ENCODE measurements at regions not wholly inside any gene's neighbourhood (a gene's known extent, or its start where the extent isn't known, plus 50 kb on each side); places are given as distances from the start of the nearest gene placed in this dataset.

DNA sequence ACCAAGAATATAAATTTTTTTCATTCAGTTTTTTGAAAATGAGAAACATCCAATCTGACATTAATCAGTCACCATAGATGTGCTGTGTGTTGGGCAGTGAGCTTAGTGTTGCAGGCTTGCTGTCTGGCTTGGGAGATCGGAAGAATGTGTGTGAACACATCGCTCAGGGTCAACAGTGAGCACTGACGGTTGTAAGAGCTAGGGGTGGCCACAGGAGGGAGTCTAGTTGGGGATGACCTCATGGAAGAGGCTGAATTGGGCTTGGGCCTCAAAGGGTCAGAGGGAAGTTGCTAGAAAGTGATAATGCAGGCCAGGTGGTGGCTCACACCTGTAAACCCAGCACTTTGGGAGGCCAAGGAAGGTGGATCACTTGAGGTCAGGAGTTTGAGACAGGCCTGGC, 375.4 kb downstream of the DDX10 start:
- Histone ChIP-seq H3K9ac (no peak overlapping the region), H2AFZ (no peak overlapping the region), H3K4me1 (no peaks in the 10 kb centered on the region), H3K36me3 (ENCODE audit: control insufficient read depth, insufficient read depth, low read length) (no peaks in the 10 kb centered on the region), H3K9me3 (ENCODE audit: control insufficient read depth, low read length) (no peaks in the 10 kb centered on the region), H3K27me3 (ENCODE audit: control insufficient read depth, insufficient read depth, low read length) (no peaks in the 10 kb centered on the region), H3K27ac (no peak overlapping the region), H3K4me3 (ENCODE audit: low read depth, low read length) (no peak overlapping the region), H3K4me2 (ENCODE audit: low read length) (no peak overlapping the region), H3K79me2 (no peaks in the 10 kb centered on the region)
- TF ChIP-seq, protein P1, sequence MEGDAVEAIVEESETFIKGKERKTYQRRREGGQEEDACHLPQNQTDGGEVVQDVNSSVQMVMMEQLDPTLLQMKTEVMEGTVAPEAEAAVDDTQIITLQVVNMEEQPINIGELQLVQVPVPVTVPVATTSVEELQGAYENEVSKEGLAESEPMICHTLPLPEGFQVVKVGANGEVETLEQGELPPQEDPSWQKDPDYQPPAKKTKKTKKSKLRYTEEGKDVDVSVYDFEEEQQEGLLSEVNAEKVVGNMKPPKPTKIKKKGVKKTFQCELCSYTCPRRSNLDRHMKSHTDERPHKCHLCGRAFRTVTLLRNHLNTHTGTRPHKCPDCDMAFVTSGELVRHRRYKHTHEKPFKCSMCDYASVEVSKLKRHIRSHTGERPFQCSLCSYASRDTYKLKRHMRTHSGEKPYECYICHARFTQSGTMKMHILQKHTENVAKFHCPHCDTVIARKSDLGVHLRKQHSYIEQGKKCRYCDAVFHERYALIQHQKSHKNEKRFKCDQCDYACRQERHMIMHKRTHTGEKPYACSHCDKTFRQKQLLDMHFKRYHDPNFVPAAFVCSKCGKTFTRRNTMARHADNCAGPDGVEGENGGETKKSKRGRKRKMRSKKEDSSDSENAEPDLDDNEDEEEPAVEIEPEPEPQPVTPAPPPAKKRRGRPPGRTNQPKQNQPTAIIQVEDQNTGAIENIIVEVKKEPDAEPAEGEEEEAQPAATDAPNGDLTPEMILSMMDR (IDR thresholded peaks at IDR 0.05): no peak

DNA sequence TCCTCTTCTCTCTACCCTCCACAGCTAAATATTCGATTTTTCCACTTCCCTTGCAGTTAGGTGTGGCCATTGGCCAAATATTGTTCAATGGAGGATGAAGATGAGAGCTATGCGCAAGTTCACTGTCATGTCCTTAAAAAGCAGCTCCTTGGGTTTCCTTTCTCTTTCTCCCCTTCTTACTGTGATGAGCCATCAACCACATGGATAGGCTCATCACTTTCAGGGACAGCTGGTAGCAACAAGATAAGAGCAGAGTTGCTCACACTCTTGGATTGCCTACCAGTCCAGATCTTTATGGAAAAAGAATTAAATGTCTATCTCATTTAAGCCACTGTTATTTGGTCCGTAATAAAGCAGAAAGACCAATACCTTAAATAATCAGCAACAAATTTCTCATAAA, 377.0 kb downstream of the DDX10 start:
- H3K4me3 ChIP-seq (ENCODE audit: low read depth, low read length): no peak overlapping the region
- no peaks in the 10 kb centered on the region for H3K4me1 ChIP-seq

DNA sequence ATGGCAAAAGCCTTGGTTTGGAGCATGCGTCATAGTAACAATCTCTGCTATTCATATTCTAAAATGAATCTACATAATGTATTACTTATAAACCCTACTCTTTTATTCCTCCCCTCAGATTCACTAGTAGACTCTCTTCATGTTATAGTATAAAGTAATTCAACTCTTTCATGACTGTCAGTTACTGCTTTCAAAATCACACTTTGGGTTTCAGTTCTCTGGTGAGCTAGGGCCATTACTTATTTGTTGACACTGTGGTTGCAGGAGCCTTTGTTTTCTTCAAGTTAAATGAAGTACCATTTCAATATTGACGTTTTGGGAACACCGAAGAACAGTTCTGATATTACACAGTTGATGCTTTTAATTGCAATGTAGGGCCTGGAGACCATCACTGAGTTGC, 378.4 kb downstream of the DDX10 start:
- Histone ChIP-seq H3K79me2 (no peaks in the 10 kb centered on the region), H2AFZ (no peak overlapping the region), H3K4me3 (ENCODE audit: low read depth, low read length) (no peak overlapping the region), H3K9me3 (ENCODE audit: control insufficient read depth, low read length) (no peaks in the 10 kb centered on the region), H3K4me2 (ENCODE audit: low read length) (no peak overlapping the region), H3K9ac (no peak overlapping the region), H3K36me3 (ENCODE audit: control insufficient read depth, insufficient read depth, low read length) (no peaks in the 10 kb centered on the region), H3K27me3 (ENCODE audit: control insufficient read depth, insufficient read depth, low read length) (no peaks in the 10 kb centered on the region), H3K4me1 (no peaks in the 10 kb centered on the region), H3K27ac (no peak overlapping the region)
- TF ChIP-seq, protein P1 (IDR thresholded peaks at IDR 0.05): no peak

More for the DNA sequence above, 377.0 kb downstream of the DDX10 start:
- Histone ChIP-seq H3K36me3 (ENCODE audit: control insufficient read depth, insufficient read depth, low read length) (no peaks in the 10 kb centered on the region), H3K79me2 (no peaks in the 10 kb centered on the region), H3K9ac (no peak overlapping the region), H3K4me2 (ENCODE audit: low read length) (no peak overlapping the region), H3K27me3 (ENCODE audit: control insufficient read depth, insufficient read depth, low read length) (no peaks in the 10 kb centered on the region), H2AFZ (no peak overlapping the region), H3K9me3 (ENCODE audit: control insufficient read depth, low read length) (no peaks in the 10 kb centered on the region), H3K27ac (no peak overlapping the region)
- TF ChIP-seq, protein P1 (IDR thresholded peaks at IDR 0.05): no peak

DNA sequence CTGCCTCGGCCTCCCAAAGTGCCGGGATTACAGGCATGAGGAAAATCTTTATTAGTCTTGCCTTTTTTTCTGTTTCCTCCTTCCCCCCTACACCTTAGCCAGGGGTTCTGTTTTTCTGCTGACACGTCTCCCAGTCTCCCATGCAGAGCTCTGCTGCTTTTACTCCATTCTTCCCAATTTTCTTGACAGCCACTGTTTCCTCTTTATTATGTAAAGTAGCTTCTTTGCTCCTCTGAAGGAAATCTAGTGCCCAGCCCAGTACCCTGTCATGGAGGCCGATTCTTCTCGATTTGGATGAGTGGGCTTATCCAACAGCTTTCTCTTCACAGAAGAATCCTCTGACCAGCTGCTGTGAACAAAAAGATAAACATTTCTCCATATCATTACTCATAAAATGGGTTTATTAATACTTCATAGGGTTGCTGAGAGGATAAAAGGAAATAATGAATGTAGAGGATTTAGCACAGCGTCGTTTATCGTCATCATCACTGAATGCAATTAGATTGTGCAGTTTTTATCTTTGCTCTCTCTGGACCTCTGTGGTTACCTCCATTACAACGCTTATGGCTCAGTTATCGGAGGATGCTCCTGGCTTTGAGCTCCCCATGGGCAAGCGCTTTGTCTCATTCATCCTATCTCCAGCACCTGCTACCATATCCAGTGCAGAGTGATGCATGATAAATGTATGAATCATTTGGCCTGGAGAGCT, 375.6 kb upstream of the C11orf87 start:
- Histone ChIP-seq H3K4me3 (ENCODE audit: low read depth, low read length) (no peak overlapping the region), H3K4me2 (ENCODE audit: low read length) (no peak overlapping the region), H3K36me3 (ENCODE audit: control insufficient read depth, insufficient read depth, low read length) (no peaks in the 10 kb centered on the region), H3K79me2 (no peaks in the 10 kb centered on the region), H3K9ac (no peak overlapping the region), H3K9me3 (ENCODE audit: control insufficient read depth, low read length) (no peaks in the 10 kb centered on the region), H3K27me3 (ENCODE audit: control insufficient read depth, insufficient read depth, low read length) (no peaks in the 10 kb centered on the region), H3K4me1 (no peaks in the 10 kb centered on the region), H3K27ac (no peak overlapping the region), H2AFZ (no peak overlapping the region)
- TF ChIP-seq, protein P1 (IDR thresholded peaks at IDR 0.05): no peak

DNA sequence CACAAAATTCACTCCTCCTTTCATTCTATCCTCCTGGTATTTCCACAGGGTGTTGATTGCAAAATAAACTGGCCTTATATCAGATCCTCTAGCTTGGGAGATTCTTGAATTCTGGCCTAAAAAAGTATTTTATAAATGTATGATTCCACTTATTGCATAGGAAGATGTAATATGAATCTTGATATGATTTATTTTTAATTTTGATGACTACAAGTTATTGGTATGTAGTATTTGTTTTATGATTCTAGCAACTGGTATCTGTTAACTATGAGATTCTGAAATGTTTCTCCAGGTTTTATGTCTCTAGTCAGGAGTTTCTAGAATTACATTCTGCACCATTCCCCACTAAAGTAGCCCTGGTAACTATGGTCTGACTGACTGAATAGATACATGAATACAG, 373.9 kb upstream of the C11orf87 start:
- TF ChIP-seq, protein P1 (IDR thresholded peaks at IDR 0.05): no peak
- H2AFZ ChIP-seq: no peak overlapping the region
- H3K4me1 ChIP-seq: no peaks in the 10 kb centered on the region
- H3K27ac ChIP-seq: no peak overlapping the region
- no peak overlapping the region for H3K9ac ChIP-seq
- H3K4me3 ChIP-seq (ENCODE audit: low read depth, low read length): no peak overlapping the region
- H3K36me3 ChIP-seq (ENCODE audit: control insufficient read depth, insufficient read depth, low read length): no peaks in the 10 kb centered on the region
- H3K79me2 ChIP-seq: no peaks in the 10 kb centered on the region
- no peaks in the 10 kb centered on the region for H3K9me3 ChIP-seq (ENCODE audit: control insufficient read depth, low read length)
- H3K27me3 ChIP-seq (ENCODE audit: control insufficient read depth, insufficient read depth, low read length): no peaks in the 10 kb centered on the region
- H3K4me2 ChIP-seq (ENCODE audit: low read length): no peak overlapping the region
